ENCODE measurements at regions not wholly inside any gene's neighbourhood (a gene's known extent, or its start where the extent isn't known, plus 50 kb on each side); places are given as distances from the start of the nearest gene placed in this dataset.

GRCh38 chr7:119969763-119970162, 303.2 kb upstream of the KCND2 start:
- no peak for TF ChIP-seq CTCF (optimal IDR thresholded peaks at IDR 0.05 in 1 of 3, IDR thresholded peaks at IDR 0.05 in 1 of 3, conservative IDR thresholded peaks at IDR 0.05 in 1 of 3; ENCODE audit: extremely low read depth in 1 of 3, insufficient read depth in 2 of 3, low read length in 3 of 3)
- TF ChIP-seq EZH2 (IDR thresholded peaks at IDR 0.05; ENCODE audit: low read length): no peak

Data from keratinocyte (primary cell).